Left lung (tissue), 4 donors: ENCODE measurements at regions not wholly inside any gene's neighbourhood (a gene's known extent, or its start where the extent isn't known, plus 50 kb on each side); places are given as distances from the start of the nearest gene placed in this dataset.
"Not testable (repeated sequence)": the region's sequence is repeated elsewhere in the genome, so short reads cannot be mapped to it uniquely, and the experiment has no call there.

Experiments
- ATAC-seq: fragments of 200-7000 bp; cut with Tn5 transposase; one replicate; pipeline ENCODE4 v1.9.1; 2020; ENCODE audit warnings: moderate library complexity
- DNase-seq, 4 donors: peaks; one replicate each; pipeline ENCODE4 v3.0.0-alpha.2; 2013 to 2020
- H3K27ac ChIP-seq, 2 donors: fragments of 200-600 bp; sonication (generic) in 1 of 2; one replicate each; pipeline versions ENCODE4 v1.5.0 to v1.8.0; 2020 to 2021
- H3K27me3 ChIP-seq, 2 donors: fragments of 200-600 bp; sonication (generic) in 1 of 2; one replicate each; pipeline versions ENCODE4 v1.5.0 to v1.8.0; 2020 to 2021
- H3K36me3 ChIP-seq, 2 donors: fragments of 200-600 bp; sonication (generic) in 1 of 2; one replicate each; pipeline versions ENCODE4 v1.5.0 to v1.8.0; 2020 to 2021
- H3K4me1 ChIP-seq, 2 donors: fragments of 200-600 bp; one replicate each; pipeline ENCODE4 v1.8.0; 2021
- H3K4me3 ChIP-seq, 2 donors: fragments of 200-600 bp; sonication (generic) in 1 of 2; one replicate each; pipeline versions ENCODE4 v1.5.0 to v1.8.0; 2020 to 2021; ENCODE audit warnings: mild to moderate bottlenecking in 1 of 2
- H3K9me3 ChIP-seq, 2 donors: fragments of 200-600 bp; sonication (generic) in 1 of 2; one replicate each; pipeline versions ENCODE4 v1.5.0 to v1.8.0; 2020 to 2021
- intact Hi-C, 2 donors: fragments of 100-400 bp; cut with DNase I; formaldehyde crosslinking; loops; one replicate each; pipeline versions ENCODE4 v1.11.2 to v1.14.2; 2022
- TF ChIP-seq, protein P1 (sequence below), 2 donors: fragments of 200-600 bp; sonication (generic) in 1 of 2; IDR thresholded peaks; one replicate each; pipeline versions ENCODE4 v1.5.0 to v1.8.0; 2021; ENCODE audit warnings: antibody characterized with exemption in 2 of 2
- donor health status: DM: no; HTN: yes; CAD: no.
- donor health status: DM: no; HTN: no; CAD: no.

GRCh38 chr22:33142282-33143055 is 84.3 kb upstream of the SYN3 start:
- Histone ChIP-seq H3K27me3 (no peaks in the 10 kb centered on the region), H3K9me3 (peaks cover 0 to 4% of the 10 kb centered on the region in 2 donors), H3K4me3 (no peak overlapping the region), H3K36me3 (no peaks in the 10 kb centered on the region), H3K4me1 (no peaks in the 10 kb centered on the region), H3K27ac (no peak overlapping the region)
- ATAC-seq (no peak), DNase-seq (no peak)
- intact Hi-C loops = no loop called here
- TF ChIP-seq, protein P1, sequence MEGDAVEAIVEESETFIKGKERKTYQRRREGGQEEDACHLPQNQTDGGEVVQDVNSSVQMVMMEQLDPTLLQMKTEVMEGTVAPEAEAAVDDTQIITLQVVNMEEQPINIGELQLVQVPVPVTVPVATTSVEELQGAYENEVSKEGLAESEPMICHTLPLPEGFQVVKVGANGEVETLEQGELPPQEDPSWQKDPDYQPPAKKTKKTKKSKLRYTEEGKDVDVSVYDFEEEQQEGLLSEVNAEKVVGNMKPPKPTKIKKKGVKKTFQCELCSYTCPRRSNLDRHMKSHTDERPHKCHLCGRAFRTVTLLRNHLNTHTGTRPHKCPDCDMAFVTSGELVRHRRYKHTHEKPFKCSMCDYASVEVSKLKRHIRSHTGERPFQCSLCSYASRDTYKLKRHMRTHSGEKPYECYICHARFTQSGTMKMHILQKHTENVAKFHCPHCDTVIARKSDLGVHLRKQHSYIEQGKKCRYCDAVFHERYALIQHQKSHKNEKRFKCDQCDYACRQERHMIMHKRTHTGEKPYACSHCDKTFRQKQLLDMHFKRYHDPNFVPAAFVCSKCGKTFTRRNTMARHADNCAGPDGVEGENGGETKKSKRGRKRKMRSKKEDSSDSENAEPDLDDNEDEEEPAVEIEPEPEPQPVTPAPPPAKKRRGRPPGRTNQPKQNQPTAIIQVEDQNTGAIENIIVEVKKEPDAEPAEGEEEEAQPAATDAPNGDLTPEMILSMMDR (IDR thresholded peaks at IDR 0.05) = no peak

DNA sequence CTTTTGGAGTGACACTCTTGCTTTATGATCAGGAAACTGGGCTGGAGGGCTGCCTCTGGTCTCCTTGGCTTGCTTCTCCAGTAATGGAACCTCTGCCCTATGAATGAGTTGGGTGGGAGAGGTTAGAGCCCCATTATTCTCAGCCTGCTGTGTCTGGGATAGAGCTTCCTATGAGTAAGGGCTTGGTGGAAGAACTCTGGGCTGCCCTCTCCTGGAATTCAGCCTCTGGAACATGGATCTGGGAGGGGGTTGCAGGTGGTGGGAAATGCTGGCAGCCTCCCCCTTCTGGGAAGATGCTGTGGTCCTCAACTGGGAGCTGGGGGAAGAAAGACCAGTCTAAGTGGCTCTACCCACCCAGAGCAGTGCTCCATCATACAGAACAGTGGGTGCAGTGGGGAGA is 81.8 kb upstream of the SYN3 start:
- Histone ChIP-seq H3K27ac (no peak overlapping the region), H3K4me3 (no peak overlapping the region), H3K9me3 (peaks cover 0 to 19% of the 10 kb centered on the region in 2 donors), H3K36me3 (no peaks in the 10 kb centered on the region), H3K4me1 (no peaks in the 10 kb centered on the region), H3K27me3 (no peaks in the 10 kb centered on the region)
- ATAC-seq = no peak
- TF ChIP-seq, protein P1 (IDR thresholded peaks at IDR 0.05) = no peak
- intact Hi-C loops = no loop called here
- no peak for DNase-seq

GRCh38 chr22:33138333-33138732 is 80.2 kb upstream of the SYN3 start:
- H3K27me3 ChIP-seq, DNase-seq, H3K36me3 ChIP-seq, intact Hi-C loops, ATAC-seq, H3K27ac ChIP-seq, H3K4me3 ChIP-seq, H3K4me1 ChIP-seq: not testable (repeated sequence)
- H3K9me3 ChIP-seq = peaks cover 0 to 19% of the 10 kb centered on the region in 2 donors

GRCh38 chr22:33130473-33130872 is 72.3 kb upstream of the SYN3 start:
- no peak overlapping the region for H3K4me3 ChIP-seq
- no peak for DNase-seq
- TF ChIP-seq, protein P1 (IDR thresholded peaks at IDR 0.05) = no peak
- H3K36me3 ChIP-seq = no peaks in the 10 kb centered on the region
- intact Hi-C loops = no loop called here
- H3K27me3 ChIP-seq = no peaks in the 10 kb centered on the region
- H3K4me1 ChIP-seq = no peaks in the 10 kb centered on the region
- peak; percentile 72 for ATAC-seq
- H3K27ac ChIP-seq = no peak overlapping the region
- no peaks in the 10 kb centered on the region for H3K9me3 ChIP-seq

DNA sequence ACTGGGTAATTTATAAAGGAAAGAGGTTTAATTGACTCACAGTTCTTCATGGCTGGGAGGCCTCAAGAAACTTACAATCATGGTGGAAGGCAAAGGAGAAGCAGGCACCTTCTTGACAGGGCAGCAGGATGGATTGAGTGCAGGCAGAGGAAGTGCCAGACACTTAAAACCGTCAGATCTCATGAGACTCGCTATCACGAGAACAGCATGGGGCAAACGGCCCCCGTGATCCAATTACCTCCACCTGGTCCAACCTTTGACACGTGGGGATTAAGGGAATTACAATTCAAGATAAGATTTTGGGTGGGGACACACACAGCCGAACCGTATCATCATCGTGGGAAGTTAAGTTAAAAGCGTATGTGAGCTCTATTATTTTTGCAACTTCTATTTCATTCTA is 71.4 kb upstream of the SYN3 start:
- ATAC-seq (no peak), DNase-seq (no peak)
- Histone ChIP-seq H3K9me3 (no peaks in the 10 kb centered on the region), H3K4me3 (no peak overlapping the region), H3K27ac (no peak overlapping the region), H3K4me1 (no peaks in the 10 kb centered on the region), H3K36me3 (no peaks in the 10 kb centered on the region), H3K27me3 (no peaks in the 10 kb centered on the region)
- intact Hi-C loops = no loop called here
- TF ChIP-seq, protein P1 (IDR thresholded peaks at IDR 0.05) = no peak

DNA sequence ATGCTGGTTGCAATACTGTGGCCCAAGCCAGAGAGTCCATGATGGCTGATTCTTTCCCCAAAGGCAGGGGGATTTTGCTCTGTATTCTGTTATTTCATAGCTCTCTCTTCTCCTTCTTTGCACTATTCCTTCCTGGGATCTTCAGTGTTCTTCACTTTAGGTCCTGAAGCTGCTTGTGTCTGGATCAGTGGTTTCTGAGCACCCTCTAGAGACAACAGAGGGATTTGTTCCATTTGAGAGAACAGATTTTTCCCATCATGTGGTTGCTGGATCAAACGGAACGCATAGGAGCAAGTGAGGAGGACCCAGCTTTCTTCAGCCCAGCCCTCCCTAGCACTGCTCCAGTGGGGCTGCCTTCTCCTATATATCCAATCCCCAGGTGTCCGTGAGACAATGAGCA is 68.7 kb upstream of the SYN3 start:
- TF ChIP-seq, protein P1 (IDR thresholded peaks at IDR 0.05) = no peak
- ATAC-seq (peak; percentile 25), DNase-seq (peak in 1 of 4 donors; percentile 10)
- no peaks in the 10 kb centered on the region for H3K9me3 ChIP-seq
- no peaks in the 10 kb centered on the region for H3K36me3 ChIP-seq
- H3K27me3 ChIP-seq = no peaks in the 10 kb centered on the region
- no peaks in the 10 kb centered on the region for H3K4me1 ChIP-seq
- intact Hi-C loops = no loop called here
- no peak overlapping the region for H3K27ac ChIP-seq
- no peak overlapping the region for H3K4me3 ChIP-seq
